Thymus (tissue), 11 donors: ENCODE measurements at regions not wholly inside any gene's neighbourhood (a gene's known extent, or its start where the extent isn't known, plus 50 kb on each side); places are given as distances from the start of the nearest gene placed in this dataset.

Experiments
- DNase-seq, 9 donors: peaks; one replicate each; pipeline ENCODE4 v3.0.0-alpha.2; 2013; ENCODE audit warnings: low spot score in 9 of 9, low read depth in 6 of 9, missing footprints in 1 of 9
- H3K27ac ChIP-seq, 2 donors: one replicate each; pipeline ENCODE4 v1.5.1; 2013; ENCODE audit warnings: control low read depth in 1 of 2, low read depth in 1 of 2, low read length in 1 of 2, mild to moderate bottlenecking in 1 of 2, moderate library complexity in 1 of 2
- H3K27me3 ChIP-seq, 2 donors: one replicate each; pipeline ENCODE4 v1.5.1; 2013; ENCODE audit warnings: low read length in 1 of 2; ENCODE audit not compliant: control insufficient read depth in 2 of 2, insufficient read depth in 1 of 2
- H3K36me3 ChIP-seq, 2 donors: one replicate each; pipeline ENCODE4 v1.5.1; 2013; ENCODE audit warnings: low read length in 1 of 2, mild to moderate bottlenecking in 1 of 2, moderate library complexity in 1 of 2; ENCODE audit not compliant: control insufficient read depth in 2 of 2, insufficient read depth in 2 of 2
- H3K4me1 ChIP-seq, 2 donors: one replicate each; pipeline ENCODE4 v1.5.1; 2013; ENCODE audit warnings: low read length in 2 of 2; ENCODE audit not compliant: control insufficient read depth in 2 of 2, insufficient read depth in 2 of 2
- H3K4me3 ChIP-seq, 2 donors: one replicate each; pipeline ENCODE4 v1.5.1; 2013; ENCODE audit warnings: low read length in 2 of 2, control low read depth in 1 of 2, mild to moderate bottlenecking in 1 of 2
- H3K9me3 ChIP-seq, 2 donors: one replicate each; pipeline ENCODE4 v1.5.1; 2013; ENCODE audit warnings: low read length in 1 of 2, mild to moderate bottlenecking in 1 of 2; ENCODE audit not compliant: control insufficient read depth in 2 of 2, insufficient read depth in 1 of 2
- WGBS: extraction: QIAGEN DNeasy Blood & Tissue Kit; methylation state at CpG from one replicate; pipeline ENCODE4 v1.1.7; 2013; 5-methylcytosine and 5-hydroxymethylcytosine counted together
- donor health status: healthy.

DNA sequence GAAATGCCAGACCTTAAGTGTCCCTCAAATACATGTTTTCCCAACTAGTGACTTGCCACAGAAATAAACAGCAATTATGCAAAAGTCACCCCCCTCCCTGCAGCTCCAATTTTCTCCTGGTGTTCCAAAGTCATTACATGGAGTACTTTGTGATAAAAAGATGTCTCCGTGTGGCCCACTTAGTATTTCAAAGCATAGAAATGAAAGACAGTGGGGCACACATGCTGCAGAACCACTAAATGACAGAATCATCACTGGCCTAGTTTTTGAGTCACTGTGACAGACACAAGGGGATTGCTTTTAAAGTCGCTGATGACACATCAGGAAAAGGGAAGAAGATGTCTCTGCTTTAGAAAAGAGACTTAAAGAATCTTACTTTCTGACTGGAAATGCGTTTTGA lies 323.4 kb downstream of the PSAT1 start:
- no peaks in the 10 kb centered on the region for H3K27me3 ChIP-seq
- no peak for DNase-seq
- H3K4me1 ChIP-seq = no peaks in the 10 kb centered on the region
- no peaks in the 10 kb centered on the region for H3K36me3 ChIP-seq
- H3K9me3 ChIP-seq = no peaks in the 10 kb centered on the region
- WGBS = 87% methylated on average over 3 of the region's 3 CpGs
- H3K4me3 ChIP-seq = no peak overlapping the region
- no peak overlapping the region for H3K27ac ChIP-seq

DNA sequence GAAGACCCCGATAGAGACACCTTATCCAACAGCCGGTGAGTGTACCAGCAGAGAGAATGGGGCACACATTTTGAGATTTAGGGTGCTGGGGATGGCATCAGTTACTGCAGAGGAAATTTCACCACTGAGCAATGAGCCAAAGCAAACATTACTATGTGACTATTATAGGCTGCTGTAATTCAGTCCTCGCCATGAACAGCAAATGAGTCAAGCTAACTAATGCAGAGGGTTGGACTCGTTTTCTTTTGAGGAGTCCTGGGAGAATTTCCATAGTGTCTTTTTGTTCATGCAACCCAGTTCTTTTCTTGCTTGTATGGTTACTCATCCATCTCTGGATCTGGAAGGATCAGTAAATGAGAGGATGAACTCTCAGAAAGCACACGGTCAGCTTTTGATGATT lies 323.8 kb downstream of the PSAT1 start:
- H3K4me3 ChIP-seq = no peak overlapping the region
- WGBS = 96% methylated on average over 5 of the region's 5 CpGs

DNA sequence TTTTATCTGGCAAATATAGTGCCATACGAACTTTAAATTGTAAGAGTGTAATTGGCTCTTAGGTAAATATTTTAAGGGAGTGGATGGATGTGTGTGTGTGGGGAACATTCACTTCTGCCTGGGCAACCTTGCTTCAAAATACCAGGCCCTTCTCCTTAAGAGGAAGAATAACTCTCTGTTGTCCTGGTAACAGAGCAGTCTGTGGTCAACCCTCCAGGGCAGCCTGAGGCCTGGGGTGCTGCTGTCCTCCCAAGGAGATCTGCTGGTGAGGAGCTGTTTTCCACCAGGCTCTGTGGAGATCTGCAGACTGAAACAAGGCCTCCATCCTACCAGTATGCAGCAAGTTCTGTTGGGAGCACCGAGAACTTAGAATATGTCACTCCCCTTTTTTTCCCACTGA lies 325.2 kb downstream of the PSAT1 start:
- Histone ChIP-seq H3K4me3 (no peak overlapping the region), H3K4me1 (no peaks in the 10 kb centered on the region), H3K27me3 (no peaks in the 10 kb centered on the region), H3K27ac (no peak overlapping the region), H3K36me3 (no peaks in the 10 kb centered on the region), H3K9me3 (no peaks in the 10 kb centered on the region)
- DNase-seq = no peak
- WGBS = 94% methylated on average over 2 of the region's 2 CpGs

More for the DNA sequence above, 323.8 kb downstream of the PSAT1 start:
- no peaks in the 10 kb centered on the region for H3K27me3 ChIP-seq
- no peaks in the 10 kb centered on the region for H3K9me3 ChIP-seq
- no peaks in the 10 kb centered on the region for H3K36me3 ChIP-seq
- no peaks in the 10 kb centered on the region for H3K4me1 ChIP-seq
- no peak overlapping the region for H3K27ac ChIP-seq
- no peak for DNase-seq

DNA sequence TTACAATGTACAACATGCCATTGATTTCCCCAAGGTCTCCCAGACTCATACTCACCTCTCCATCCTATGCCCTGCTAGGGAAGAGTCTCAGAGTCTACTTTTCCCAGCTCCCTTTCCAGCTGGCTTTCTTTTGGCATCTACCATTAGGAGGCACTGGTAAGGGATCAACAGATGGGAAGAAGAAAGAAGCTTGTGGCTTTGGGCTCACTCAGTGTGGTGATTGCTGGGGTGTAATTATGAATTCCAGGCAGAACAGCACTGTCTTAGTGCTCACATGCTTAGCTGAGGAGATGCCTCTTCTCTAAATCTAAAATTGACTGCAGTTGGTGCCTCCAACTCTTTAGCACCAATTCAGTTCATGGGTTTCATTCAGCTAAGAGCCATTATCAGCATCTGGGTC lies 330.0 kb downstream of the PSAT1 start:
- no peaks in the 10 kb centered on the region for H3K27me3 ChIP-seq
- no peak for DNase-seq
- no peaks in the 10 kb centered on the region for H3K9me3 ChIP-seq
- no peak overlapping the region for H3K27ac ChIP-seq
- no peak overlapping the region for H3K4me3 ChIP-seq
- H3K4me1 ChIP-seq = no peaks in the 10 kb centered on the region
- no peaks in the 10 kb centered on the region for H3K36me3 ChIP-seq

DNA sequence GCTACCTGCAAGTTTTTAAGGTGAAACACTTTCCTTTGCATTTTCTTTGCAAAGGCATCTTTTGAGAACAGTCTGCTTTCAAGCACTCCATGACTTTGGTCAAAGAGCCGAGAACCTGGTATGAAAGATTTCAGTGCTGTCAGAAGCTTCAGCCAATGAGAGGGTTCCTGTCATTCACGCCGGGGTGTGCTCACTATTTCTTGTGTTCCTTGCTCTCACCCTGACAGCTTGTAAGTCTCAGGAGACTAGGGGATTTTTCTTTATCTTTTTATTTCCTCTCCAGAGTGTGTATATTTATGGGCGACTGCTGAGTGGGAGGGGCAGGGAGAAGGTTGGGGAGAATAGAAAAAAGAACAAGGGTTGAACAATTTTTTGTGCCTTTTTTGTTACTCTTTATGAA lies 334.0 kb downstream of the PSAT1 start:
- H3K27ac ChIP-seq = no peak overlapping the region
- 91% methylated on average over 4 of the region's 4 CpGs for WGBS
- H3K36me3 ChIP-seq = no peaks in the 10 kb centered on the region
- no peak overlapping the region for H3K4me3 ChIP-seq
- no peaks in the 10 kb centered on the region for H3K27me3 ChIP-seq
- DNase-seq = no peak
- no peaks in the 10 kb centered on the region for H3K9me3 ChIP-seq
- no peaks in the 10 kb centered on the region for H3K4me1 ChIP-seq

DNA sequence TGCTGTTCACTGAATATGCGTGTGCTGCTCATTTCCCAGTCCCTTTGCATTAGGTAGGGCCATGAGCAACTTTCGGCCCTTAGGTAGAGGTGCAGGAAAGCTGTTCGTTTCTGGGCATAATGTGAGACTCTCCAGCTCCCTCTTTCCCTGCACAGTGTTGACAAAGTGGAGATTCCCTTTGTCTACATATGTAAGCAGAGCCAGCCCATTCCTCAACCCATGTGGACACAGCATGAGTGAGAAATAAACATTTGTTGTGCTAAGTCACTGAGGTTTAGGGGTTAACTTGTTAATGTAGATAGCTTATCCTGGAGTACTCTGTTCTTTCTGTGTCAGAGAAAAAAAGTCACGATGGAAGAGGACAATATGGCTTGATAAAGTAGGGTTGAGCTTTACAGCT lies 343.8 kb downstream of the PSAT1 start:
- Histone ChIP-seq H3K27me3 (no peaks in the 10 kb centered on the region), H3K4me3 (no peak overlapping the region), H3K4me1 (no peaks in the 10 kb centered on the region), H3K27ac (no peak overlapping the region), H3K36me3 (no peaks in the 10 kb centered on the region), H3K9me3 (no peaks in the 10 kb centered on the region)
- DNase-seq = no peak
- 89% methylated on average over 4 of the region's 4 CpGs for WGBS

DNA sequence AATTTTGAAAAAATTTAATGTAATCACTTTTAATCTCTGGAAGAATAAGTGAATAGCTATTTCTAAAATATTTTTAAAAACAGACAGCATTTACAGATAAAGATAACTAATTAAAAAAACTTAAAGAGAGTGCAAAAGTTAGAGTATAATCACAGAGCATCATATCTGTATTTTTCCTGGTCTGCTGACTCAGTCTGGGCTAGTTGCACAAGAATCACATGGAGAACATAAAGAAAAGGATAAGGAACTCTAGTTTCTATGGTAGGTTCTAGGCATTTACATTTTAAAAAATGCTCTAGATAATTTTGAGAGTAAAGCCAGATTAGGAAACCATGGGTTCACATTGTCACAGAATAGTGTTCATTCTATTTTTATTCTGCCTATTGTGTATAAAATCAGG lies 347.4 kb downstream of the PSAT1 start:
- Histone ChIP-seq H3K27ac (no peak overlapping the region), H3K4me3 (no peak overlapping the region), H3K27me3 (no peaks in the 10 kb centered on the region), H3K4me1 (no peaks in the 10 kb centered on the region), H3K36me3 (no peaks in the 10 kb centered on the region), H3K9me3 (no peaks in the 10 kb centered on the region)
- DNase-seq = no peak

DNA sequence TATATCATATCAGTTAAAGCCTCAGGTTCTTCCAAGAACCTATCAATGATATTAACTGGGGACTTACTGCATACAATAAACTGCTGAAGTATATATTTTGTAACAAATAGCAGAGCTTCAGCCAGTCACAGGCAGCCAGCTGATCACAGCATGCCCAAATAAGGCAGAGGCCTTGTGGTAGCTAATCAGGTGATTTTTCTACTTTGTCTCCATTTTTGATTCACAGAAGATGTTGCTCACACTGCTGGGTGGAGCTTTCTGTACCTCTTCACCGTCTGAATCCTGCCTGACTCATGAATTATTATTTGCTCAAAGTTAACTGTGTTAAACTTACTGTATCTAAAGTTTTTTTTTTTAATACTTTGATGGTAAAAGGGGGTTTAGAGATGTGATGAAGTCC lies 357.4 kb downstream of the PSAT1 start:
- Histone ChIP-seq H3K4me3 (no peak overlapping the region), H3K4me1 (no peaks in the 10 kb centered on the region), H3K36me3 (no peaks in the 10 kb centered on the region), H3K27me3 (no peaks in the 10 kb centered on the region), H3K27ac (no peak overlapping the region), H3K9me3 (no peaks in the 10 kb centered on the region)
- DNase-seq = no peak
- 91% methylated on average over 1 of the region's 1 CpG for WGBS

DNA sequence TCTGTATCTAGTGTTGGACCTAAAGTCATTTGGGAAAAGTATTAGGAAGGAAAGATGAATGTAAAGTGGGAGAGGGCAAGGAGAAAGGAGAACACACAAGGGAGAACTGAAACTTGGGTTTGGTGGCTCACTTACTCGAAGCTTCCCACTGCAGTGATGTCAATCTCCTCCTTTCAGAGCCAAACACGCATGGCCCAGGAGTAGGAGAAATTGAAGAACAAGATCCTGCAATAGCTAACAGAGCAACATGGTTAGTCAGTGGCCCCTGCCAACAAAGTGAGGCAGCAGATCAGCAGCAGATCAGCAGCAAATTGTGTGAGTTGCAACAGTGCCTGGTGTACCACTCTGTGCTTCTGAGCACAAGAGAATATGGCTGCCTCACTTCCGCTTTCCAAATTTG lies 366.4 kb downstream of the PSAT1 start:
- no peaks in the 10 kb centered on the region for H3K36me3 ChIP-seq
- no peak overlapping the region for H3K27ac ChIP-seq
- H3K4me1 ChIP-seq = peaks cover 0 to 2% of the 10 kb centered on the region in 2 donors
- no peak overlapping the region for H3K4me3 ChIP-seq
- DNase-seq = no peak
- no peaks in the 10 kb centered on the region for H3K9me3 ChIP-seq
- no peaks in the 10 kb centered on the region for H3K27me3 ChIP-seq
- 92% methylated on average over 3 of the region's 3 CpGs for WGBS

DNA sequence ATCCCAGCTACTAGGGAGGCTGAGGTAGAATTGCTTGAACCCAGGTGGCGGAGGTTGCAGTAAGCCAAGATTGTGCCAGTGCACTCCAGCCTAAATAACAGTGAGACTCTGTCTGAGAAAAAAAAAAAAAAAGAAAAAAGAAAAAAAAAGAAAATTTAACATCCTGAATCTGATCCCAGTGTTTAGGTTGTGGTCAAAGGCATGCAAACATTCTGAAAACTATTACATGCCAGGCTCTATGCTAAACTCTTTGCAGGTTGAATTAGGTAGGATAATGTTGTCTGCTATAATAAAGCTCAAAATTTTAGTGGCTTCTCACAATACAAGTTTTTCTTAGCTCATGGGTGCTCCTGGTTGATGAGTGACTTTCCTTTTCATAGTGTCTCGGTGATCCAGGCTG lies 367.4 kb downstream of the PSAT1 start:
- H3K27ac ChIP-seq = no peak overlapping the region
- no peak for DNase-seq
- H3K9me3 ChIP-seq = no peaks in the 10 kb centered on the region
- H3K27me3 ChIP-seq = no peaks in the 10 kb centered on the region
- H3K4me3 ChIP-seq = no peak overlapping the region
- no peaks in the 10 kb centered on the region for H3K36me3 ChIP-seq
- WGBS = 91% methylated on average over 2 of the region's 2 CpGs
- peaks cover 0 to 2% of the 10 kb centered on the region in 2 donors for H3K4me1 ChIP-seq
